Pancreas (tissue), 10 donors: ENCODE measurements at regions not wholly inside any gene's neighbourhood (a gene's known extent, or its start where the extent isn't known, plus 50 kb on each side); places are given as distances from the start of the nearest gene placed in this dataset.

Experiments used
- ATAC-seq, 4 donors: fragments of 200-7000 bp; cut with Tn5 transposase; one replicate each; pipeline versions ENCODE4 v1.8.0 to v1.9.1; 2020; ENCODE audit warnings: mild to moderate bottlenecking in 4 of 4, moderate library complexity in 4 of 4
- DNase-seq, 6 donors: peaks; one replicate each; pipeline ENCODE4 v3.0.0-alpha.2; 2020
- FAIRE-seq: peaks from 2 replicates; lab custom pipeline; 2012; peaks lifted over from hg19 to GRCh38; lab: Jason Lieb, UNC
- H3K27ac ChIP-seq, 4 donors: fragments of 200-600 bp; sonication (generic); 1 replicate in 3 of 4; 2 replicates in 1 of 4; pipeline versions ENCODE4 v1.5.0 to v1.8.0; 2020
- H3K27me3 ChIP-seq, 4 donors: fragments of 200-600 bp; one replicate each; pipeline ENCODE4 v1.8.0; 2021
- H3K36me3 ChIP-seq, 3 donors: fragments of 200-600 bp; sonication (generic) in 1 of 3; one replicate each; pipeline versions ENCODE4 v1.5.0 to v1.8.0; 2020 to 2021
- H3K4me1 ChIP-seq, 3 donors: fragments of 200-600 bp; one replicate each; pipeline ENCODE4 v1.8.0; 2021
- H3K4me3 ChIP-seq, 4 donors: fragments of 200-600 bp; sonication (generic) in 2 of 4; one replicate each; pipeline versions ENCODE4 v1.5.0 to v1.8.0; 2020 to 2021
- H3K9me3 ChIP-seq, 4 donors: fragments of 200-600 bp; one replicate each; pipeline ENCODE4 v1.8.0; 2021
- CTCF ChIP-seq, 4 donors: fragments of 200-600 bp; sonication (generic) in 3 of 4; IDR thresholded peaks; one replicate each; pipeline versions ENCODE4 v1.5.0 to v1.8.0; 2021; ENCODE audit warnings: antibody characterized with exemption in 4 of 4
- WGBS, 2 donors: extraction: QIAGEN DNeasy Blood & Tissue Kit; methylation state at CpG; one replicate each; pipeline ENCODE4 v1.1.7; 2013; 5-methylcytosine and 5-hydroxymethylcytosine counted together
- intact Hi-C, 3 donors: fragments of 100-400 bp; cut with DNase I; formaldehyde crosslinking; loops; one replicate each; pipeline versions ENCODE4 v1.11.1 to v1.14.2; 2022
- donor health status: healthy with polysubstance abuse.
- donor health status: DM: no; HTN: no; CAD: no; lungs with moderate emphysema.
- donor health status: DM: no; HTN: no; CAD: no.
- donor health status: control.
- donor health status: control.
- donor health status: Bipolar disorder and iron deficiency.
- donor health status: DM: yes; HTN: yes; CAD: no.
- donor health status: DM: no; HTN: no; CAD: no.
- donor health status: DM: no; HTN: no; CAD: no.
- donor health status: DM: yes; HTN: yes; CAD: no.

- FAIRE-seq = no peak
- no peak for DNase-seq
- no peaks in the 10 kb centered on the region for H3K4me1 ChIP-seq
These were observed 209.6 kb upstream of the CDH10 start for GRCh38 chr5:24854350-24854749.

DNA sequence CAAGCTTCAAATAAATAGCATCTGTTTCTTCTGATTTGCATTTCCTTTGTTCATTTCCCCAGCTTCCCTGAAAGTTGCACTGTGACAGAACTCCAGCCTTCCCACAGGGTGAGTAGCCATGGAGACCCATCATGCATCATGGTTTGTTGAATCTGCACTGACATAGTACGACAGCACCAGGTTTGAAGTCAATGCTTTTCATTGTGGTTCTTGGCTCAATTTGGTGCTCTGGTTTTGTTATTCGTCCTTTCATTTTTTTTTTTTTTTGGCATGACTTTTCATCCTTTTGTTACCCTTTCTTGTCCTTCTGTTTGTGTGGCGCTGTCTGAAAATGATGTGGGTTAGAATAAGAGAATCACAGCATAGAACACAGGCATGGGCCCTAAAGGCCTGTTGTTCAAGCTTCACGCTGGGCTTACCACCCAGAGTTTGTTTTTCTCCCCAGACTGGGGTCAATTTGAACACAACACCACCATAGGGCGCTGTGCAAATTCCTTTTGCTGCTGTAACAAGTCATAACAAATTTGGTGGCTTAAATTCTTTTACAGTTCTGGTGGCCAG is 206.2 kb upstream of the CDH10 start:
- Histone ChIP-seq H3K36me3 (no peaks in the 10 kb centered on the region), H3K4me1 (no peaks in the 10 kb centered on the region), H3K9me3 (no peaks in the 10 kb centered on the region), H3K27ac (no peak overlapping the region), H3K4me3 (no peak overlapping the region), H3K27me3 (no peaks in the 10 kb centered on the region)
- DNase-seq (no peak), FAIRE-seq (no peak), ATAC-seq (no peak)
- 46 to 57% methylated on average over 5 of the region's 5 CpGs for WGBS, 2 donors
- intact Hi-C loops = no loop called here
- no peak for TF ChIP-seq CTCF (IDR thresholded peaks at IDR 0.05)

More at GRCh38 chr5:24854350-24854749, 209.6 kb upstream of the CDH10 start:
- Histone ChIP-seq H3K36me3 (no peaks in the 10 kb centered on the region), H3K4me3 (no peak overlapping the region), H3K27ac (no peak overlapping the region), H3K9me3 (no peaks in the 10 kb centered on the region), H3K27me3 (no peaks in the 10 kb centered on the region)
- intact Hi-C loops = no loop called here
- no peak for ATAC-seq
- no peak for TF ChIP-seq CTCF (IDR thresholded peaks at IDR 0.05)

DNA sequence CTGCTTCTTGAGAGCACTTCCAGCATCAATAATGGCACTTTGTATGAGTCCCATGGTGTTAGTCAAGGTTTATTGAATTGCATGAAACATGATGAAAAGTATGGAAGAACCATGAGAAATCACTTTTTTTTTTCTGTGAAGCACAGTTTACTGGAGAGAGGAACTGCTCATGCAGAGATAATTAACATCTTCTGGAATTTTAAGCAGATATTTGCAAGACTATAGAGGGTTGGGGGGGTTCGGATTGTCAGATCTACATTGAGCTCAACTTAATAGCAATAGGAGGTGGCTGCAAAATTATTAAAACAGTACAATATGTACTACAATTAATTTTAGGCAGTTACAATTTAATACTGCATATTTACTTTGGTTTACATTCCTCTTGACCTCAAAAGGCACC is 204.4 kb upstream of the CDH10 start:
- no peak for FAIRE-seq
- no peaks in the 10 kb centered on the region for H3K9me3 ChIP-seq
- DNase-seq = no peak
- WGBS, 2 donors = 33 to 42% methylated on average over 1 of the region's 1 CpG
- H3K36me3 ChIP-seq = no peaks in the 10 kb centered on the region
- intact Hi-C loops = no loop called here
- H3K27ac ChIP-seq = no peak overlapping the region
- H3K27me3 ChIP-seq = no peaks in the 10 kb centered on the region
- no peaks in the 10 kb centered on the region for H3K4me1 ChIP-seq
- H3K4me3 ChIP-seq = no peak overlapping the region
- no peak for ATAC-seq
- TF ChIP-seq CTCF (IDR thresholded peaks at IDR 0.05) = no peak

- intact Hi-C loops = no loop called here
- no peaks in the 10 kb centered on the region for H3K9me3 ChIP-seq
- no peak overlapping the region for H3K4me3 ChIP-seq
- H3K4me1 ChIP-seq = no peaks in the 10 kb centered on the region
- WGBS, 2 donors = 66 to 72% methylated on average over 5 of the region's 5 CpGs
- no peak for FAIRE-seq
- no peak for DNase-seq
- H3K27ac ChIP-seq = no peak overlapping the region
- TF ChIP-seq CTCF (IDR thresholded peaks at IDR 0.05) = no peak
- no peaks in the 10 kb centered on the region for H3K27me3 ChIP-seq
- no peaks in the 10 kb centered on the region for H3K36me3 ChIP-seq
- no peak for ATAC-seq
These were observed 187.2 kb upstream of the CDH10 start for GRCh38 chr5:24831989-24832388.

DNA sequence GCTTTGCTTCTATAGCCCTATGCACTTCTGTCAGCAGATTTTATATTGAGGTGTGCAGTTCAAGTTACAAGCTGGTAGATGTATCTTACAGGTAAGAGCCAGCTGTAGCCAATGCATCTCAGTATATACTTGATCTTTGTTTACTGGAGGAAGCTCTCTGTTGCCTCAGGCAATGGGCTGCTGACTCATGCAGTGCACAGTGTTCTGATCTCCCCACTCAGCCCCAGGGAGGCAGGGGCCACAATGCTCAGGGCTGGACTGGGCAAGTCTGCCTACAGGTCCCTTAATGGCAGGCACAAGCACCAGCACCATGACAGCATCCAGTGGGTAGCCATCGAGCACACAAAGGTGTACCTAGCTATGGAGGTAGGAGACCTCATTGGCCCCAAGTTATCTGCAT is 178.8 kb upstream of the CDH10 start:
- no peak overlapping the region for H3K4me3 ChIP-seq
- WGBS, 2 donors = 49 to 53% methylated on average over 1 of the region's 1 CpG
- TF ChIP-seq CTCF (IDR thresholded peaks at IDR 0.05) = no peak
- ATAC-seq = no peak
- no peaks in the 10 kb centered on the region for H3K9me3 ChIP-seq
- no peak overlapping the region for H3K27ac ChIP-seq
- FAIRE-seq = no peak
- H3K36me3 ChIP-seq = no peaks in the 10 kb centered on the region
- H3K4me1 ChIP-seq = no peaks in the 10 kb centered on the region
- no peaks in the 10 kb centered on the region for H3K27me3 ChIP-seq
- DNase-seq = no peak
- intact Hi-C loops = no loop called here
